RCC 7860 (cell line): ENCODE measurements at regions not wholly inside any gene's neighbourhood (a gene's known extent, or its start where the extent isn't known, plus 50 kb on each side); places are given as distances from the start of the nearest gene placed in this dataset.
"Not testable (repeated sequence)": the region's sequence is repeated elsewhere in the genome, so short reads cannot be mapped to it uniquely, and the experiment has no call there.

Experiments used
- DNase-seq: peaks from one replicate; pipeline ENCODE4 v3.0.0-alpha.2; 2015; ENCODE audit warnings: low spot score
- FAIRE-seq: peaks from 2 replicates; lab custom pipeline; 2012; peaks lifted over from hg19 to GRCh38; lab: Jason Lieb, UNC

DNA sequence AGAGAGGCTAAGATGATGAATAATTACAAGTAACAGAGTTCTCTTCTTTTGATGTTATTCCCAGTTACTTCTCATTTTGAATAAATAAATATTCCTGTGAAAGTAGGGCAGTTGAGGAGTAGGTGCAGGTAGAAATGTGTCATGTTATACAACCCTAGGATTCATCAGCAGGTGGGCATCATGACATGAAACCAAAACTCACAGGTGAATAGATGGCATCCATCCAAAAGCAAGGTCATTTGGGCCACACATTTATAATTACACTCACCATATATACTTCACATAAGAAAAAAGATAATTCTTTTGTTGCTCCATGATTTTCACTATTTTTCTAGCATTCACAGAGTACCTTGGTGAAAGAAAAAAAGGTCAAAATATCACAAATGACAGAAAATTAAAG lies 273.6 kb downstream of the ZBBX start:
- DNase-seq (no peak), FAIRE-seq (no peak)

DNA sequence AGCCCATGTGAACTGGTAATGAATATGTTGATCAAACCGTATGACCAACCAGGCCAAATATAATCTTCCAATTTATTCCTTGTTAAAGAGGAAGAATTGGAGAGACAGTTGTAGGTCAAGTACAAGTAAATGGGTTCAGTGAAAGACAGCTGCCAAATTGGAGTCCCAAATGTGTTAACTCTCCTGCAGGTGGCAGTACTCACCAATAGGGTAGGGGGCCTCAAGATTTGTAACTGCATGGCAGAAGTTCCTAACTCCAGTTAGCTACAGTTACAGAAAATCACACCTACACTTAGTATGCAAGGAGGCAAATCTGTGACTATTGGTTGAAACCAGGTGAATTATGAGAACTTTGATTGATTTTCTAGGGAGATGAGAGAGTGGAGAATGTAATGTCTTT lies 278.0 kb downstream of the ZBBX start:
- DNase-seq = no peak
- FAIRE-seq = no peak

DNA sequence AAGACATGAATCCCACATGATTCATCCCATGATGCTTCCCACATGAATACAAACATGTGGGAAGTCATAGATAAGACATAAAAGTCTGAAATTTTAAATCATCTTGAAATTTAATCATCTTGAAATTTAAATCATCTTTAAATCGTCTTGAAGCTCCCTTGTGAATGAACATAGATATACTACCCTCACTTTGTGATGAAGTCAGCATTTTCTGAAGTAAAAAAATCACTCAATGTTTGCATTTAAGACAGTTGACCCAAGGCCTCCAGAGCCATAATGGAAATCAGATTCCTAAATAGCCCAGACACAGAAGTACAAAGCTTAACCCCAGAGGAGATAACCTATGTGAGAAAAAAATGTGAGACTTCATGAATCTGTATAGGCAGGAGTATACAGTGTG lies 279.4 kb downstream of the ZBBX start:
- DNase-seq (no peak), FAIRE-seq (no peak)

DNA sequence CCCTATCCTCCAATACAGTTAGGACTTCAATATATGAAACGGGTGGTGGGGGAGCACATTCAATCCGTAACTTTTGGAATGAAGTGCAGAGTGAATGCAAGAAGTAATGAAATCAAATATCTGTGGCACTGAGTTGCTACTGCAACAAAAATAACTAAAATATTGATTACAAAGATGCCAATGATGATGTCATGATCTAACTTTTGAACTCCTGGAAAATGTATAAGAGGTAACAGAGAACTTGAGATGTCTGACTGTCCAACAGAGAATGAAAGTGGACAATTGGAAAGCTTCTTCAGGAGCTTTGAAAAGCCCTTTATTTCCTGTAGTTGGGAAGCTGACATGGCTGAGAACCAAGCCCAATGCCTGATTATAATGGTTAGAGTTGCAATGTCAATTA lies 279.9 kb downstream of the ZBBX start:
- DNase-seq (no peak), FAIRE-seq (no peak)

DNA sequence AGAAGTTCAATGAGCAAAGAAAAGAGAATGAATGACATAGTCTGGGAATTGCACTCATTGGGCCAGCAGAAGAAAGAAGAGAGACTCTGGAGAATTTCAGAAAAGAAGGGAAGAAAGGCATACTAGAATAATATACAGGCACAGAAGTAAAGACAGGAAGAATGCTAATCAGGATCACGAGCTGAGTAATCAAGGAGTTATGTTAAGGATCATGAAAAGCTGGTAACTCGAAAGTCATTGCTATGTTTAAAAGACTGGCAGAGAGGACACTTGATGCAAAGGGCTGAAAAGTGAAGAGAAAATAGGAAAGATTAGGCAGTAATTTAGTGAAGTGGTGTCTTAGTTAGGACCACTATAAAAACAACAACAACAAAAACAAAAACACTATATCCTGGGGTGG lies 284.1 kb downstream of the ZBBX start:
- DNase-seq (no peak), FAIRE-seq (no peak)

DNA sequence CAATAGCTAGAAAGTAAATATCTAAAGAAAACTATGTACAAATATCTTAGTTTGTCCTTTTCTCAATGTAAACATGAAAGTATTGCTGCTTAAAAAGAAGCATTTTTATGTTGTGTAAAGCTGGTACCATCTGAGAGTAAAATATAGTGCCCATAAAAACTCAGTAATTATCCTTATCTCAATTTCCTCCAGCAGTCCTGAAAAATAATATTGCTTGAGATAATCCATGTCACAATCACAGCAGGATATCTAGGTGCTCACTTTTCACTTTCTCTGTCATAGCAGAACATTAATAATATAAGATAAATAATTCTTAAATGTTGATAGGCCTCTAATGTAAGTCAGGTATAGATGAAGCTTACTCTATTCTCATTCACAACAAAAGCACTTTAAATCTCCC lies 285.5 kb downstream of the ZBBX start:
- FAIRE-seq (no peak), DNase-seq (no peak)

DNA sequence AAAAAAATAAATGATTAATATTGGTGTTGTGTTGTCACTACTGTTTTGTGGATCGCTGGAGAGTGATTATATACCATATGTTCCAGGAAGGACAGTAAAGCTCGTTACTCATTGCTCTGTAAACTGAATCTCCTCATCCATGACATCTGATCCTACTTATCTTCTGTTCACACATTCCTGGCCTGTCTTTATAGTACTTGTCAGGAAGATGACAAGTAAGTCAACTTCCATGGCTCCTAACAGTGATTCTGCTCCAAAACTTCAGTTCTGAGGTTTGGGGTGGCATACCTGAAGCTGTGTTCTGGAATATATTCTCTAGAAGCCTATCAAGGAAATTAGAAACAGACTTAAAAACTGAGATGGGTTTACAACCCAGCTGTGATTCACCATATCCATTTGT lies 288.9 kb downstream of the ZBBX start:
- FAIRE-seq (no peak), DNase-seq (no peak)

DNA sequence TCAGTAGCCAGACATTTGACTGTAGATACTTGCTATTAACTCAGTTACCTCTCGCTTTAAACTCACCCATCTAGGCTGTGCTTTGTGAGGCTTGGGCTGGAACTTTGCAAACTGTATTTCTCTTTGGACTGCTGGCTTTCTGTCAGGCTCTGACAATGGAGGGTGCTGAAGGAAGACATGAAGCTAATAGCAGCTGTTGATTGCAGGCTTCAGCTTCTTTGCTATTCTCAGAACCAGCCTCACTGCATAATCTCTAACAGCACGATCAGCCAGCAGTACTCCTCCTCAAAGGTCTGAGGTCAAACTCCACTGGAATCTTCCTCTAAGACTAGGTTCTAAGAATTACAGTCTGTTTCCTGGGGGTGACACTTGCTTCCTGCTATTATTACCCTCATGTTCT lies 295.6 kb downstream of the ZBBX start:
- no peak for FAIRE-seq
- DNase-seq = no peak

DNA sequence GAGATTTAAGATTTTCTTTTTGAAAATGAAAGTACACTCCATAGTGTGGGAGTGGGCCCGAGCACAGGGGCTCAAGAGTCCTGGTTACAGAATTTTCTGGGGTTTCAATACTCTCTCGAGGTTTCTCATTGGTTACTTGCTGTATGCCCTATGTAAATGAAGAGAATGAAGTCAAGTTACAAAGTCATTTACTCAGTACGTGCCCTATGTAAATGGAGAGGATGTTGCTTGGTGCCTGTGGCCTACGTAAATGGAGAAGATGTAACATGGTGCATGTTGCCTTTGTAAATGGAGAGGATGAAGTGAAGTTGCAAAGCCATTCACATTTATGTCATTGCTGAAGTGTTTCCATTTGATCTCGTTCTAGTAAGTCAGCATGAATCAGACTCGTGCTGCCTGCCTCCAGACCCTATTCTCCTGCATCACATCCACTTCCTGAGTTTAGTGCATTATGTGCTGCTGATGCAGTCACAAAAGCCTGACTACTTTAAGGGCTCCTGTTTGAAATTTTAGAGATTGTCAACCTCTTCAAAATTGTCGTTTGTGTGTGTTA lies 302.0 kb downstream of the ZBBX start:
- FAIRE-seq = no peak
- no peak for DNase-seq

DNA sequence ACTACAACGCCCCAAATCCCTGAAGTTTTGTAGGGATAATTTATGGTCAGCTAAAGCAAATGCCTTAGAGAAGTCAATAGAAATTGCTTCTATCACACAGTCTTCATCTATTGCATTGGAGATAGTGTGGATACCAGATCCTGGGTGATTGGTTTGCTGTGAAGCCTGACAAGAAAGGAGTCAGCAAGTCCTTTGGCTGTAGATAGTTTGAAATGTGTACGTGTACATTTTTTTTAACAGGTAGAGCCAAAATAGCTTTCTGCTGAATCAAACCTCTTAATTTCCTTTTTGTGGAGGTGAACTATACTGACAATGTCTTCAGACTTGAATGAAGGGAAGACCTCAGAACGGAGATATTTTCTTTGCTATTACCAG lies 312.3 kb downstream of the ZBBX start:
- DNase-seq = no peak
- no peak for FAIRE-seq

DNA sequence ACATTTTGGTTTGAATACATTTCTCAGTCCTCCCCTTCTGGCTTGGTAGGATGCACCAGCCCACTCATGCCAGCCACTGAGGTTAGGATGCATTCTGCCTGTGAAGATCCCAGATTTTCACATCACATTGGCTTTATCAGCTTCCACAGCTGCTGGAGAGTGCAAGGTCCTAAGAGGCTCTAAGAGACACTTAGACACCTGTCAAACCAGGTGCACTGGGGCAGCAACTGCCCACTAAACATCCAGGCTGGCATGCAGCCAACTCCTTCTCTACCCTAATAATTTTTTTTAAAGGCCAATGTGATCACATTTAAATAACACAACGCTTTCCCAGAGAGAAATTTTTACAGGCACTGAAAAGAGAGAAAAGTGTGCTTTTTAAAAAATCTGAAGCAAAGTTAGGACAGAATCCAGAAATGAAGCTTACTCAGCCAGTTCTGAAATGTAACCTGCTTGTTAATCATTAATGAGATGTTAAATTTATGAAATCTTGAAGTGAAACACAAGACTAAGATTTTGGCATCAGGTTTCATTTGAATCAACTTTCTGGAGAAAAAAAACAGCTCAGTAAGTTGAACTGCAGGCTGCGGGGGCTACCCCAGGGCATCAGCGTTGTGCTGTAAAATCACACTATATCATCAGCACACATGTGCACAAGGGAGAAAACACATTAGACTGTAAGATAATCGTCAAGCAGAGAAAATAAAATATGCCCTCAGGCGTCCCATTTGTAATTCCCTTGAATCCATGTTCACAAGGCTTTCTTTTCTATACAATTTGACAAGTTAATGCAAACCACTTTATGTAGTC lies 312.9 kb downstream of the ZBBX start:
- no peak for DNase-seq
- no peak for FAIRE-seq

DNA sequence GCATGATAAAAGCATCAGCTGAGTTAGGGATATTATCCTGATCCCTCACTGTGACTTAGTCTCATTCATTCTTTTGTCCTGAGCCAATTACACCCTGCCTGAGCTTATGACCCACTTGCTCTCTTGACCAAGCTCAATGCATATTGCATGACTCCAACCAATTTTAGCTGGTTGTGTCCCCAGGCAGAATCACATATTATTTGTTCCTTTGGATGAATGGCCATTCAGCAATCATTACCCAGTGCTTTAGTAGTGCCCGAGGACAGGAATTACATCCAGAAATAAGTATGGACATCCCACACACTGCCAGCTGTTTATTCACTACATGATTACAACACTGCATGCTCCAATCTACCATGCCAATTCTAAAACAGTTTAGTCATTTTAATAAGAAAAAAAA lies 322.5 kb downstream of the ZBBX start:
- FAIRE-seq (no peak), DNase-seq (no peak)

DNA sequence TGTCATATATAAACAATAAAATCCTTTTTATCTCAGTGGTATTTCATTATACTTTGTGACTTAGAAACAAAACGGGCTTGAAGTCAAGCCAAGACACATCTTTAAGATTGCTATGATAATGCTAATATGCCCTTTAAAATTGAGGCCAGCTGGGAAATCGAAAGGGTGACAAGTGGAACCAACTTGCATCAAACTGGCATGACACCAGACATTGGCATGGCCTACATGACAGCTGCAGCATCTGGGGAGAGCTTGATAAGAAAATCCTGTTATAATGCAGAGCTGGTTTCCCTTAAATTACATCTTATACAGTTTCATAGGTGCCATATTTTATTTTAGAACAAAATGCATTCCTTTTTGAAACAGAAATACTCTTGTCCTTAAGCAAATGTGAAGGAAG lies 325.2 kb downstream of the ZBBX start:
- no peak for FAIRE-seq
- no peak for DNase-seq

DNA sequence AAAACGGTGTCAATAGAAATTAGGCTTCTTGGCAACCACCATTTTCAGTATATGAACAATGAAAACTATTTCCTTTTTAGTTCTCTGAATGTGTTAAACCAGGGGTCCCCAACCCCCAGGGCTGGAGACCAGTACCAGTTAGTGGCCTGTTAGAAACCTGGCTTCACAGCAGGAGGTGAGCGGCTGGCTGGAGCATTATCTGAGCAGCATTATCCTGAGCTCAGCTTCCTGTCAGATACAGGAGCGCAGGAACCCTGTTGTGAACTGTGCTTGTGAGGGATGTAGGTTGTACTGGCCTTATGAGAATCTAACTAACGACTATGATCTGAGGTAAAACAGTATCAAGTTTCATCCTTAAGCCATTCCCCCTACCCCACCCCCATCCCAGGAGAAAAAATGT lies 328.7 kb downstream of the ZBBX start:
- DNase-seq = no peak
- no peak for FAIRE-seq

DNA sequence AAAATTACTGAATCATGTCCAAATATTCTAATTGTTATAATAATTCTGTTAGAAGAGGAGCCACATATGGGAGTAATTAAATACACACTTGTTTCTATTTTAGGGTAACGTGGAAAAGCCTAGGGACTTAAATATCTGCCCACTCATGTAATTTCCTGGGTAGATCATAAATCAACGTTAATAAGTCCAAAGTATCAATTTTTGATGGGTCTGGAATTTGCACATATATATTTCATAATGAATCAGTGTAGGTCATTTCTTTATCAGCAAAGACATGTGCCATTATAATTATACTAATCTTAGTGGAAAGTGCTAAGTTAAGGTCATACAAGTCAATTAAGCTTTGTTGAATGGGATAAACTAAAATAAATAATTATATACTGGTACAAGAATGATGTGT lies 346.2 kb downstream of the ZBBX start:
- DNase-seq (no peak), FAIRE-seq (no peak)

DNA sequence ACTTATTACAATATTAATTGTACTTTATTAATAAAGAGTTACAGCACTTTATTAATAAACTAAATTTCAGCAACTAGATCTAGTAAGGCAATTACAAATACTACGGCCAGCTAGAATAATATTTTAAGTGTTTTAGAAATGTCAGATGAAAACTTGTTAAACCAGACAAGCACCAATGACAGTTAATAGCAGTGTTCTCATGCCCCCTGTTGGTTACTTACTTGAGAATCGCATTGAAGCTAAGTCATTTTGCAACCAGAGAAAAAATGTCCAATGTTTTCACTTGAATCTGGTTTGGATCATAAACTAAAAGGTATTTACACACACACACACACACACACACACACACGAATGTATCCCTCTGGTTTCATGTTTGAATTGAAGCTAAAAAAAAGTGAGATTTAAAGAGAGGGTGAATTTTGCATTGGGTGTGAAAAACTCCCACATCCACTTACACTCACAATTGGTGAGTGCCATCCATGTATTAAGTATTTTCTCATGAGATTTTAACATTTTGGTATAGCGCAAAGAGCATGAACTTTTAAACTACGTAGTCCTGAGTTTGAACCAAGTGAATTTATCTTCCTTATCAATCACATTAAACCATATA lies 347.7 kb downstream of the ZBBX start:
- DNase-seq (peak; percentile 27), FAIRE-seq (peak; percentile 11)

DNA sequence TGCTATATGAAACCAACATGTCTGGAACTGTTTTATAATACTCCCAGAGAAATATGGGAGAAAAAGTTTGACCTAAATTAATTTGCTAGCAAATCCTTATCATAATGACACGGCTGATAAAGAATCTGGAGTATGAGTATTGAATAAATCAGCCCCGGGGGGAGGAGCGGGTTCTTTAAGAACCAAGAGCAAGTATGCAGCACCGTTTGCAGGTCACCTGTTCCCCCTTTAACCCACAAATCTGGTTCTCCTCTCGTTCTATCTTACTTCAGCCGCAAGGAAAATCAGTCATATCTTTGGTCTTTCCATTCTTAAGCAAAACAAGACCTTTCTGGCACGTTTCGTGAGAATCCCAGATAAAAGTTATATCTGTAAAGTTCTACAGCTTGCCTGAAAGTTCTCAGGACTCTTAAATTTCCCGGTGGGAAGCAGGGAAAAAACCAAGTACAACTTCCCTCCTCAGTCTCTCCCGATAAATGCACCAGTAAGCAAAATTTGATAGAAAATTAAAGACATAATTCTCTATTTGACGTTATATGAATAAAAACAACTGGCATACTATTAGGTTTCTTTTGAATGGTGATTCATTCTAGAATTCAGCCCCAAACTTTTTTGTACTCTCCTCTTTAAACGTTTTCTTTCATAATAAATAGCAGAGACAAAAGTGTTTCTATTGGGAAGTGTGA lies 348.6 kb downstream of the ZBBX start:
- DNase-seq = no peak
- no peak for FAIRE-seq

DNA sequence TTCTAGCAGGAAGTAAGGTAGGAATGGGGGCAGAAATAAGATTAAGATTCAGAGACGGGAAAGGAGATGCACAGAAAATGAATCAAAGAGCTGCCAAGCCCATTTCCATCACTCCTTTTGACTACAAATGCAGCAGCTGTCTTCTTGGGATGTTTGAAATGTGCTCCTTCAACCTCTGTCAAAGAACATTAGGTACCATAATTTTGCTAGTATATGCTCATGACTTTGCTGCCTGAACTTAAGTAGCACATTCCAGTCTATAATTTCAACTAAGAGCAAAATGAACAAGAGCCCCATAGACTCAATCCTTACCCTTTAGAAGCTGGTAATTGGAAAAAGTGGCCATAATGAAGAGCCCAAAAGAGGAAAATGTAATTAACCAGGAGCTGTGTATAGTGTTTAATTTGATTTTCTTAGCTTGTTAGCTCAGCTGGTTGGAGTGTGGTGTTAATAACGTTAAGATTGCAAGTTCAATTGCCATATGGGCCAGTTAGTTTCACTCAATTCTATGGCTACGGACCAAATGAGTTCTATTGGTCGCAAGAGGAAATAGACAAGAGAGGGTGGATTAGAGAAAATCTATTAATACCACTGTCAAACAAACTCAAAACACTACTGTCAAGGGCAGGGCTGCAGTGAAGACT lies 349.9 kb downstream of the ZBBX start:
- DNase-seq = no peak
- FAIRE-seq = no peak

DNA sequence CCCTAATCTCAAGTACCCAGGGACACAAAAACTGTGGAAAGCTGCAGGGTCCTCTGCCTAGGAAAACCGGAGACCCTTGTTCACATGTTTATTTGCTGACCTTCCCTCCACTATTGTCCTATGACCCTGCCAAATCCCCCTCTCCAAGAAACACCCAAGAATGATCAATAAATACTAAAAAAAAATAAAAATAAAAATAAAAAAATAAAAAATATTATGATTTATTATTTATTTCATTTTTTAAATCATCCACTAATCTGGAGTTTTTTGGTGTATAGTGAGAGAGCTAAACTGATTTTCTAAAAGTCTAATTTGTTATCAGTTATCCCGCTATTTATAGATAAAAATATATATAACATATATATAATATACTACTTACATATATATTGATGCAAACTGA lies 360.6 kb downstream of the ZBBX start:
- not testable (repeated sequence) for DNase-seq
- peak; percentile 14 for FAIRE-seq

DNA sequence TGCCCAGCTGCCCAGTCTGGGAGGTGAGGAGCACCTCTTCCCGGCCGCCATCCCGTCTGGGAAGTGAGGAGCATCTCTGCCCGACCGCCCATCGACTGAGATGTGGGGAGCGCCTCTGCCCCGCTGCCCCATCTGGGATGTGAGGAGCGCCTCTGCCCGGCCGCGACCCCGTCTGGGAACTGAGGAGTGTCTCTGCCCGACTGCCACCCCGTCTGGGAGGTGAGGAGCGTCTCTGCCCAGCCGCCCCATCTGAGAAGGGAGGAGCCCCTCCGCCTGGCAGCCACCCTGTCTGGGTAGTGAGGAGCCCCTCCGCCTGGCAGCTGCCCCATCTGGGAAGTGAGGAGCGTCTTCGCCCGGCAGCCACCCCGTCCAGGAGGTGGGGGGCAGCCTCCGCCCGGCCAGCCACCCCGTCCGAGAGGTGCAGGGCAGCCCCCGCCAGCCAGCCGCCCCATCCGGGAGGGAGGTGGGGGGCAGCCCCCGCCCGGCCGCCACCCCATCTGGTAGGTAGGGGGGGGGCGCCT lies 361.4 kb downstream of the ZBBX start:
- not testable (repeated sequence) for FAIRE-seq, DNase-seq

DNA sequence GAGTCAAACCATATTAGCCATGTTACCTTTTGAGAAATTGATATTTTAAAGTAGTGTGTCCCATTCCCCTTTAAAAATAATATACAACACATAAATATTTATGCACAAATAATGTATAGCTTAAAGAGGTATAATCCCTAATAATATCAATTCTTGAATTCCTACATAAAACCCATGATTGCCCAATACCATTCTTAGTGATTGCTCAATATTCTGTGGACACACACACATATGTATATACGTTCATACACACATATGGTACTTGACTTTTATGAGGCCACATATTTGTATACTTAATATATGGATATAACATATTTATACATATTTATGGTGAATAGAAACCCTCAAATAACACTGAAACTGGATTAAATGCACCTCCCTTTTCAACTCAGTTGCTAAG lies 367.4 kb downstream of the ZBBX start:
- DNase-seq = no peak
- no peak for FAIRE-seq
